Activated effector memory CD4-positive, alpha-beta T cell treated with anti-CD3 and anti-CD28 coated beads, Interleukin-2, amount 50 U/mL, for 16 hours (primary cell): ENCODE measurements at regions not wholly inside any gene's neighbourhood (a gene's known extent, or its start where the extent isn't known, plus 50 kb on each side); places are given as distances from the start of the nearest gene placed in this dataset.

Experiments used
- DNase-seq: peaks from one replicate; pipeline ENCODE4 v3.0.0-alpha.2; 2020

DNA sequence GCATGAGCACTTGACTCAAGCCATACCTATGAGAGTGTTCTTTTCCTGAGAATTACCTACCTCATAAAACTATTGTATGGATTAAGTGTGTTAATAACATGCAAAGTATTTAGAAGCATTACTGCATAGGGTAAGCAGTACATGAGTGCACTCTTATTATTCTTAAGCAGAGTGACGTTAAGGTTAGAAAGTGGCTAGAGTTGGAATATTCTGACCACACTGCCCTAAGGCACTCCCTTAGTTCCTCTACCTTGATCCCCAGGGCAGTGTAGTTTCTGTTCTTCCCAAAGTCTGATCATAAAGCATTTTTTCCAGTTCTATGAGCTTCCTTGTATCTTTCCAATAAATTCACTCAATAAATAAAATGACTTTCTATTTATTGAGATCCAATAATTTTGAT is 189.2 kb downstream of the PCSK1 start:
- no peak for DNase-seq

- DNase-seq: no peak
Observed at GRCh38 chr5:96243203-96243602, 189.8 kb downstream of the PCSK1 start.

GRCh38 chr5:96242571-96242970 is 190.5 kb downstream of the PCSK1 start:
- no peak for DNase-seq

DNA sequence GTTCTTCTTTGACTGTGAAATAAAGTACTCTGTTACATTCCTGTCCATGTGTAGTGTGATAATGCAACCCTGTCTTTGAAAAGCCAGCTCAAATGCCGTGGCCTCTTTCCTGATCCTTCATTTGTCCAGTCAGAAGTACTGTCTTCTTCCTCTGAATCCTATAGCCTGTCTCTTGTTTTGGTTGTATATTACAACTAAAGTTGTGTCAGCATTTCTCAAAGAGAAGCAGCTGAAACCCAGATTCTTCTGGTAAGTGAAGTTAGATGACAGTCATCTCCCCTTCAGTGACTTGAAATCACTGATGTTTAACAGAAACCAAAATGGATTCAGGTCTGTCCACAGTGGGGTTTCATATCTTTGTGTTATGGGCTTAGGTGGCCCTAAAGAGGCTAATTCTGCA is 196.2 kb downstream of the PCSK1 start:
- no peak for DNase-seq

- no peak for DNase-seq
Observed at GRCh38 chr5:96236051-96236450, 197.0 kb downstream of the PCSK1 start.

- DNase-seq: no peak
Observed at GRCh38 chr5:96235008-96235910, 197.8 kb downstream of the PCSK1 start.

DNA sequence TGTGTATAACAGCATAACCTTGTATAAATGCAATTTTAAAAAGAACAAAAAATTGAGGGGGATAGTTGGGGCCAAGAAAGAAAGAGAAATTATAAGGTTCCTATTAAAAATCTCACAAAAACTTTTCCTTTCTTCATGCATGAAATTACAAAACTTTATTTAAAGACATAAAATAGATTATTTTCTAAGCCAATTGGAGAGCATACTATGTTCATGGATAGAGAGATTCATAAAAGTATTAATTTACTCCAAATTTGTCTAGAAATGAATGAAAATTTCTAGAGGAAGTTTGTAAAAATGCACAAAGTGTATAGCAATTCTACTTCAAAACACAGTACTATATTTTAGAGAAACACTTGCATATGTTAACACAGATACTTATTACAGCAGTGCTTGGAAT is 200.4 kb downstream of the PCSK1 start:
- DNase-seq: no peak

- DNase-seq: no peak
Observed at GRCh38 chr5:96229188-96229587, 203.9 kb downstream of the PCSK1 start.

DNA sequence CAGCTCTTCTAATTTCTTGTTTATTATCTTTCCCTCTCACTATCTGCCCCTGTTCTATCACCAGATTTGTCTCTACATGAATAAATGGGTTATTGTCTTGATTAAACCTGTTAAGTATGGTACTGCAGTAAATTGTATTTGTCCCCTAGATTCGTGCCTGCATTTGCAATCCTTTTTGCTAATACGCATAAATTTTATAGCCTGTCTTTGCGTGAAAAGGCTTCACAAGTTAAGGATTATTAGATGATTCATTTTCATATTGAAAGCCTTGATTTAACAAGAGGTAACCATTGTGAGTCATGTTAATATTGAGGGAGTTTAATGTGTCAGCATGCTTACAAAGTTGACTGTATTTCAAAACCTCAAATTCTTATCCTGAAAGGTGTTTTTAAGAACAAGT is 204.6 kb downstream of the PCSK1 start:
- no peak for DNase-seq

DNA sequence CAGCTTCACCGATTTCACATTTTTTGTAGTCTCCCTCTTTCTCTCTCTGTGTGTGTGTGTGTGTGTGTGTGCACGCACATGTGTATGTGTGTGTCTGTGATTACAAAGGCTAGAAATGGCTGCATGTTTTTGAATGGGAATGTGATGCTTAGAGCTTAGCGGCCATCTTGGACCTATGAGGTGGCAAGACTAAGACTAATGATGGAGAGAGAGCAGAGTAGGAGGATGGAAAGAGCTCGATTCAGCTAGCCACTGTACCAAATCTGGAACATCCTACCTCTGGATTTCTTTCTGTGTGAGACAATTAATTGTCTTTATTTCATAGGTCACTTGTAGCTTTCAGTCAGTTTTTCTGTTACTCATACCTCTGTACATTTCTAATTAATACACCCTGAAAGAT is 205.1 kb downstream of the PCSK1 start:
- DNase-seq: no peak

- no peak for DNase-seq
Observed at GRCh38 chr5:96226941-96227552, 206.0 kb downstream of the PCSK1 start.

GRCh38 chr5:96222129-96222528 is 210.9 kb downstream of the PCSK1 start:
- no peak for DNase-seq

DNA sequence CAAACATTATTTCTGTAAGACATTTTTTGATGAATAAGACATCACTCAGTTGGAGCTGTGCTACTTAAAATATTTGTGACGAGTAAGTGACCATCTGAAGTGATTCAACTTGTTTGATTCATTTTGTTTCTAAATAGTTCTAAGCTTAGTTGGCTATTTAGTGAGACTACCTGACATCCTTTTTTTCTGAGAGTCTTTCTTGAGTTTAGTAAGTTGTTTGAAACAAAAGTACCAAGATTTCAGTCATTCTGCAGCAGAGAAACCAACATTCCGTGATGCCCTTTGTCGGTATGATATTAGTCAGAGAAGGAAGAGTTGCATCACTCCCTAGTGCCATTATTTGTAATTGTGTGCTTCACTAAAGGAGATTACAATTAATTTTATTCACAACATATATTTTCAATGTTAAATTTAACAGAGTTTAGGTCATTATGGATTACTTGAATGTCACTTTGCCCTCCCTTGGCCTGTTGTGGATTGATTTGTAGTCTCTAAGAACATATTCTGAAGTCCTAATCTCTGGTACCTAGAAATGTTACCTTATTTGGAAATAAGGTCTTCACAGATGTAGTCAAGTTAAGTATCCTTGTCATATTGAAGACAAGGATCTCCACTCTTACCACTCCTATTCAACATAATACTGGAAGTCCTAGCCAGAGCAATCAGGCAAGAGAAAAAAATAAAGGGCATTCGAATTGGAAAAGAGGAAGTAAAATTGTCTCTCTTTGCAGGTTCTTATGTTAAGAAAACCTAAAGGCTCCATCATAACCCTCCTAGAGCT is 212.2 kb downstream of the PCSK1 start:
- DNase-seq: no peak

- no peak for DNase-seq
Observed at GRCh38 chr5:96219580-96220281, 213.3 kb downstream of the PCSK1 start.

DNA sequence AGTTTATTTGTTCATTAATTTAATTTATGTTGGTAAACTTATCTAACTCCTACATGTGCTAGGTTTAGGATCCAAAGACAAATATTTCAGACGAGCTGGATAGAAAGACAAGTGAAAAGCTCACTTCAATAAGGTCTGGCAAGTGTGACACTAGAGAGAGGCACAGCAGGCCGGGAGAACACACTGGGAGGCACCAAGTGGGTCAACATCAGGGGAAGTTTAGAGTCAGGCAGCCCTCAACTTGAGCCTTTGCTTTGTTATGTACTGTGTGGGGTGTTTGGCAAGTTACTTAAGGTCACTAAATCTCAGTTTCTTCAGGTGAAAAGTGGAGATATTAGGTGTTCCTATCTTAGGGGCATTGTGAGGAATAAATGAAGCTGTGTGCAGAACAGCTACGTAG is 214.4 kb downstream of the PCSK1 start:
- DNase-seq: no peak

DNA sequence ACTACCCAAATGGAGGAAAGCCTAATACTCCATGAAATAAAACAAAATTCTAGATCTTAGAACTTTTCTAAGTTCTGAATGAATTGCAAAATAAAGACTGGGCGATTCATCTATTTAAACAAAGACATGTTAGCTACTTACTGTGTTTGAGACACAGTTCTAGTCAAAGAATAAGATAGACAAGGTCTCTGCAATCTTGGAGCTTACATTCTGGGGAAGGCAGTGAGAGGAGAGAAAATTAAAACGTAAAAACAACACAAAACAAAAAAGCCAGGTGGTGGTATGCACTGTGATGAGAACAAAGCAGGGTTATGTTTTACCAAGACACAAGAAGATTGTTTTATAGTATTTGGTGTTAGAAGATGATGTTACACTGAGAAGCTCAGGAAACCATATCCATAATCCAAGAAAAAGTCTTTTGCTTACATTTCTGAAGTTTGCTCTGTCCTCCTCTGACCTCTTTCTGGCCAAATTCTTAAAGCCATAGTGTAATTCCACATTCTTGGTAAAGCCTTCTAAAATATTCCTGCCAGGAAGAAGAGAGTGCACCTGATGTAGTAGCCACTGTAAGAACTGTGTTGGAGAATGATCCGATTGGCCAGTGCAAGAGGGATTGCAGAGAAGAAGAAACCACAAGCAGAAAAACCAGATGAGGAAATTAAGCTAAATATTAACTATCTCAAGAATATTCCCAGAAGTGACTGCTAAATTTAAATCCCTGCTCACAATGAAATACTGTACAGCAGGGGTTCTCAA is 218.4 kb downstream of the PCSK1 start:
- no peak for DNase-seq

DNA sequence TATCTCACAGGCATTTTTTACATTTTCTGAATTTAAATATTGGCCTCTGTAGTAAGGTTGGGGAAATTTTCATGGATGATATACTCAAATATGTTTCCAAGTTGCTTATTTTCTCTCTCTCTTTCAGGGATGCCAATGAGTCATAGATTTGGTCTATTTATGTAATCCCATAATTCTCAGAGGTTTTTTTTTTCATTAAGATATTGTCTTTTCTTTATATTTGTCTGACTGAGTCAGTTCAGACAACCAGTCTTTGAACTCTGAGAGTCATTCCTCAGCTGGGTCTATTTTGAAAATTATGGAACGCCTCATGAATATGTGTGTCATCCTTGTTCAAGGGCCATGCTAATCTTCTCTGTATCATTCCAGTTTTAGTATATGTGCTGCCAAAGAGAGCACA is 223.2 kb downstream of the PCSK1 start:
- DNase-seq: no peak

DNA sequence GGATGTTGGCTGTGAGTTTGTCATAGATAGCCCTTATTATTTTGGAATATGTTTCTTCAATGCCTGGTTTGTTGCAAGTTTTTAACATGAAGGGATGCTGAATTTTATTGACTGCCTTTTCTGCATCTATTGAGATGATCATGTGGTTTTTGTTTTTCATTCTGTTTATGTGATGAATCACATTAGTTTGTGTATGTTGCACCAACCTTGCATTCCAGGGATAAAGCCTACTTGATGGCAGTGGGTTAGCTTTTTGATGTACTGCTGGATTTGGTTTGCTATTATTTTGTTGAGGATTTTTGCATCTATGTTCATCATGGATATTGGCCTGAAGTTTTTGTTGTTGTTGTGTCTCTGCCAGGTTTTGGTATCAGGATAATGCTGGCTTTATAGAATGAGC is 225.6 kb downstream of the PCSK1 start:
- DNase-seq: no peak

DNA sequence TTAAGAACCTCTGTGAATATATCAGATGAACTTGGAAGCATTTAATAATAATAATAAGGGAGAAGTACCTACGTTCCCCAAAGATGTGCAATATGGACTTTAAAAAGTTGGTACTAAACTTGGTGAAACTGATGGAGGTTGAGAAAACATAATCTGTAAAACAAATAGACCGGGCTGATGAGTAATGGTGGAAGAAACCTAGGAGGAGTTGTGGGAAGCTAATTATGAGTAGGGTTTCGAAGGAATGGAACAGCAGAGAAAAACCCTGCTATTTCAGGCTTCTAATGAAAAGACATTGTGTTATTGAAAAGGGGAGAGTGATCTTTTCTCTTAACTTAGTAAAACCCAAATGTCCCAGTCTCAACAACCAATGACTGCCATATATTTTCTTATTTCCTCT is 229.3 kb downstream of the PCSK1 start:
- no peak for DNase-seq

GRCh38 chr5:96201503-96201902 is 231.5 kb downstream of the PCSK1 start:
- DNase-seq: no peak

DNA sequence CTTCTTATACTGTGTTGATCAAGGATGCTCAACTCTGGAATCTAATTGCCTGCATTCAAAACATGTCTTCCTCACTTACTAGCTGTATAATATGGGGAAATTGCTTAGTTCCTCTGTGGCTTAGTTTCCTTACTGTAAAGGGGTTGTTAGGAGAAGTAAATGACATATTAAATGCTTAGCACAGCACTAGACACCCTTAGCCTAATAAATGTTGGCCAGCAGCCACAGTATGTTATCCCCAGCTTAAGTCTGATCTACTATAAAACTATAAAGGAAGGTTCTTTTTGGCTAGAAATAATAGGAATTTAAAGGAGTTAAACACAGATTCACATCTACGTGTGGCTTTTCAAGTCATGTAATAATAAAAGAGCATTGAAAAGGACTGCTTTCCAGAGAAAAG is 232.4 kb downstream of the PCSK1 start:
- no peak for DNase-seq

DNA sequence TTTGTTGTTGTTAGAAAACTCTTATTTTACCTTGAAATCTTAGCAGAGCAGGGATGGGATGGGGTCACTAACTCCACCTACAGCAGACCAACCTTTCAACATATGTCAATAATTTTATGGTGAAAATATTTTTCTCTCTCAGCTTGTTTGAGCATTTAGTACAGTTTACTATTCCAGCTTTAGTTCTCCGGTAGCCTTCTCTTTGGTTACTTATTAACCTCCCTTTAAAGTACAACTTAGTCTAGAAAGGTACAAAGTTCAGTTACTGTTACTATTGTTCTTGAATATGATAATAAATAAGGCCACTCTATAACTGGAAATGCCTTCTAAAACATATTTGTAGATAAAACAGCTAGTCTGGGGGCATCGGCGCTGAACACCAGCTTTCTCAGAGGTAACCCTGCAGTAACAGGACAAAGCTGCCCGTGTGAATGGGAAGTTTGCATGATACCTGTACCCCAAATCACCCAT is 233.3 kb downstream of the PCSK1 start:
- no peak for DNase-seq
